Smooth muscle cell (in vitro differentiated cells): ENCODE measurements at regions not wholly inside any gene's neighbourhood (a gene's known extent, or its start where the extent isn't known, plus 50 kb on each side); places are given as distances from the start of the nearest gene placed in this dataset.

ENCODE experiments used
- DNase-seq: peaks from one replicate; lab custom pipeline; 2025; ENCODE audit not compliant: unreplicated experiment; lab: John Stamatoyannopoulos, UW
- H2AFZ ChIP-seq: fragments of 200-600 bp; sonication (generic); 2 replicates; pipeline ENCODE4 v1.6.0; 2016; ENCODE audit warnings: antibody characterized with exemption, low read depth, mild to moderate bottlenecking
- H3F3A ChIP-seq: fragments of 200-600 bp; sonication (generic); 2 replicates; pipeline ENCODE4 v1.6.0; 2017; ENCODE audit warnings: antibody characterized with exemption, low read depth
- H3K27ac ChIP-seq: fragments of 200-600 bp; sonication (generic); 2 replicates; pipeline ENCODE4 v1.5.1; 2016; ENCODE audit warnings: low read depth, mild to moderate bottlenecking
- H3K27me3 ChIP-seq: fragments of 200-600 bp; sonication (generic); 2 replicates; pipeline ENCODE4 v1.6.1; 2016; ENCODE audit warnings: low read depth, mild to moderate bottlenecking
- H3K36me3 ChIP-seq: fragments of 200-600 bp; sonication (generic); 2 replicates; pipeline ENCODE4 v1.5.1; 2016; ENCODE audit warnings: low read depth
- H3K4me1 ChIP-seq: fragments of 200-600 bp; sonication (generic); 2 replicates; pipeline ENCODE4 v1.5.1; 2016; ENCODE audit warnings: low read depth
- H3K4me2 ChIP-seq: fragments of 200-600 bp; sonication (generic); 2 replicates; pipeline ENCODE4 v1.6.0; 2016; ENCODE audit warnings: mild to moderate bottlenecking
- H3K4me3 ChIP-seq: fragments of 200-600 bp; sonication (generic); 2 replicates; pipeline ENCODE4 v1.5.1; 2016; ENCODE audit warnings: mild to moderate bottlenecking
- H3K79me2 ChIP-seq: fragments of 200-600 bp; sonication (generic); 2 replicates; pipeline ENCODE4 v1.6.0; 2016; ENCODE audit warnings: low read depth, mild to moderate bottlenecking
- H3K9ac ChIP-seq: fragments of 200-600 bp; sonication (generic); 2 replicates; pipeline ENCODE4 v1.6.0; 2016; ENCODE audit warnings: low read depth
- H3K9me3 ChIP-seq: fragments of 200-600 bp; sonication (generic); replicated peaks from 2 replicates; pipeline ENCODE4 v1.5.1; 2016; ENCODE audit warnings: low read depth
- H4K20me1 ChIP-seq: fragments of 200-600 bp; sonication (generic); 2 replicates; pipeline ENCODE4 v1.6.0; 2016; ENCODE audit warnings: low read depth
- WGBS: methylation state at CpG from one replicate; pipeline ENCODE4 v1.1.7; 2016; ENCODE audit warnings: low lambda C conversion rate; 5-methylcytosine and 5-hydroxymethylcytosine counted together
- TF ChIP-seq, protein P1 (sequence below): fragments of 200-600 bp; sonication (generic); IDR thresholded peaks from 2 replicates; pipeline ENCODE4 v1.5.1; 2017; ENCODE audit warnings: borderline replicate concordance, mild to moderate bottlenecking, antibody characterized with exemption; ENCODE audit not compliant: insufficient read depth, poor library complexity, severe bottlenecking

DNA sequence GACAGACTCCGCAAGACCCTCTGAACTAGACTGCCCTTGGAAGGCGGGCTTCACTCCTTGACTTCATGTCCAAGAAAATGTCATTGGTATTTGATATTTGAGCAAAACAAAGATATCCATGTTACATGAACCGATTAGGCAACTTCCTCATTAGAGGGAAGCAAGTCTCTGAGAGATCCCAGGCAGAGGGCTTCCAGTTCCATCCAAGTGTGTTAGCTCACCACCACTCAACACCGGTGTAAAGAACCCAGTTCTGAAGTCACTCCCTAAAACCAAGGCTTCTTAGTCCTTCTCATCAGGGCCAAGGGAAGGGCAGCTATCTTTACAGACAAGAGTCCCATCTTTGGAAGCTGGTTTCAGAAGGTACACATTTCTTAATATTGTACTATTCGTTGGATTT lies 87.2 kb upstream of the CDKN3 start:
- H3K79me2 ChIP-seq: no peaks in the 10 kb centered on the region
- DNase-seq: no peak
- no peaks in the 10 kb centered on the region for H3K9me3 ChIP-seq
- no peaks in the 10 kb centered on the region for H3K27me3 ChIP-seq
- no peak overlapping the region for H3K27ac ChIP-seq
- no peaks in the 10 kb centered on the region for H3K36me3 ChIP-seq
- H3K9ac ChIP-seq: no peak overlapping the region
- no peak overlapping the region for H3K4me3 ChIP-seq
- no peak overlapping the region for H3K4me2 ChIP-seq
- peaks cover 6% of the 10 kb centered on the region for H3F3A ChIP-seq
- no peaks in the 10 kb centered on the region for H4K20me1 ChIP-seq
- WGBS: 93% methylated on average over 5 of the region's 5 CpGs
- H3K4me1 ChIP-seq: no peaks in the 10 kb centered on the region
- TF ChIP-seq, protein P1, sequence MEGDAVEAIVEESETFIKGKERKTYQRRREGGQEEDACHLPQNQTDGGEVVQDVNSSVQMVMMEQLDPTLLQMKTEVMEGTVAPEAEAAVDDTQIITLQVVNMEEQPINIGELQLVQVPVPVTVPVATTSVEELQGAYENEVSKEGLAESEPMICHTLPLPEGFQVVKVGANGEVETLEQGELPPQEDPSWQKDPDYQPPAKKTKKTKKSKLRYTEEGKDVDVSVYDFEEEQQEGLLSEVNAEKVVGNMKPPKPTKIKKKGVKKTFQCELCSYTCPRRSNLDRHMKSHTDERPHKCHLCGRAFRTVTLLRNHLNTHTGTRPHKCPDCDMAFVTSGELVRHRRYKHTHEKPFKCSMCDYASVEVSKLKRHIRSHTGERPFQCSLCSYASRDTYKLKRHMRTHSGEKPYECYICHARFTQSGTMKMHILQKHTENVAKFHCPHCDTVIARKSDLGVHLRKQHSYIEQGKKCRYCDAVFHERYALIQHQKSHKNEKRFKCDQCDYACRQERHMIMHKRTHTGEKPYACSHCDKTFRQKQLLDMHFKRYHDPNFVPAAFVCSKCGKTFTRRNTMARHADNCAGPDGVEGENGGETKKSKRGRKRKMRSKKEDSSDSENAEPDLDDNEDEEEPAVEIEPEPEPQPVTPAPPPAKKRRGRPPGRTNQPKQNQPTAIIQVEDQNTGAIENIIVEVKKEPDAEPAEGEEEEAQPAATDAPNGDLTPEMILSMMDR: no peak
- H2AFZ ChIP-seq: no peak overlapping the region

DNA sequence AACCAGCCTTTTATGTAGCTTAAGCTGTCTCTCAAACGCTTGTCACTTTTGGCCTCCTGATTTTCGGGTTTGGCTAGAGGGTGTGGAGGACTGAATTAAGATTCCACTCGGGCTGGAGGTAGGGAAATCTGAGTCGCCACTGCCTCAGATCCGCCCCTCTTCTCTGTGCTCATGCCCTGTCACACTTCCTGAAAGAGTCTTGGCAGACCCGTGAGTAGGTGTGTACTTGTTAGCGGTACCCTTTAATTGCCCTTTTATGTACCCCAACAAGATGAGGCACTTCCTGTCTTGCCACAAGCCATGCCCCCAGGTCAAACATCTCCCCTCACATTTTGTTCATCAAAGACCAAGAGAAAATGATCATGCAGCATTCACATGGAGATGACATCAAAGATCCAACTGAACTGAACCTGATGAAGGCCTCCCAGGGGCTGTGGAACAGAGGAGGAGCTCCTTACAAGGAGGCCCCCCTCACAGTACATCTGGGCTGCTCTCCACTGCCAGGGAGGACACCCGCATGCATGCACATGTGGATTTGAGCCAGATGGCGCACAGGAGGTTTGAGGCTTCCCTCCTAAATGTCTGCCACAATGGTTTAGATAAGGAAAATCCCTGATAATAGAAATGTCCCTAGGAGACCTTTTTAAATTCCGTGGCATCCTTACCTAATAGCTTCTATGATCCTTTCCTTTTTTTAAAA lies 86.5 kb upstream of the CDKN3 start:
- peaks cover 6% of the 10 kb centered on the region for H3F3A ChIP-seq
- H3K36me3 ChIP-seq: no peaks in the 10 kb centered on the region
- 78% methylated on average over 10 of the region's 10 CpGs for WGBS
- H3K79me2 ChIP-seq: no peaks in the 10 kb centered on the region
- no peak overlapping the region for H2AFZ ChIP-seq
- no peak overlapping the region for H3K4me3 ChIP-seq
- H3K27ac ChIP-seq: no peak overlapping the region
- no peaks in the 10 kb centered on the region for H3K4me1 ChIP-seq
- H3K9ac ChIP-seq: no peak overlapping the region
- TF ChIP-seq, protein P1: no peak
- DNase-seq: no peak
- no peaks in the 10 kb centered on the region for H3K27me3 ChIP-seq
- no peaks in the 10 kb centered on the region for H4K20me1 ChIP-seq
- no peak overlapping the region for H3K4me2 ChIP-seq
- no peaks in the 10 kb centered on the region for H3K9me3 ChIP-seq

DNA sequence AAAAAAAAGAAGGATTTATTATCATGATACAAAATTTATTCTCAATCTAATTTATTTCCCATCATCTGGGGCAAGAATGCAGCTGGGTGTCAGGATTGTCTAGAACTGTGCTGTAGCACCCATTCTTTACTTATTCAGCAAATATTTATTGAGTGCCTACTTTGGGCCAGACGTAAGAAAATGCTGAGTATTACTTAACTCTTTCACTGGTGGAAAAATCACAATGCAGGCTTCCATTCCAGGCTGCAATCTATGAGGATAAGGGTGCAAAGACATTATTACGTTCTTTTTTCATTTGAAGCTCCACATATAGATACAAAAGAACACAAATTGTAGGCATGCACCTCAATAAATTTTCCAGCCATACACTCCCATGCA lies 86.0 kb upstream of the CDKN3 start:
- no peaks in the 10 kb centered on the region for H3K27me3 ChIP-seq
- no peak overlapping the region for H3K4me3 ChIP-seq
- H3K9ac ChIP-seq: no peak overlapping the region
- no peaks in the 10 kb centered on the region for H4K20me1 ChIP-seq
- no peaks in the 10 kb centered on the region for H3K4me1 ChIP-seq
- H3K27ac ChIP-seq: no peak overlapping the region
- H3K9me3 ChIP-seq: no peaks in the 10 kb centered on the region
- no peak for DNase-seq
- no peaks in the 10 kb centered on the region for H3K79me2 ChIP-seq
- H3F3A ChIP-seq: peaks cover 6% of the 10 kb centered on the region
- 82% methylated on average over 2 of the region's 2 CpGs for WGBS
- no peaks in the 10 kb centered on the region for H3K36me3 ChIP-seq
- H3K4me2 ChIP-seq: no peak overlapping the region
- no peak overlapping the region for H2AFZ ChIP-seq
- TF ChIP-seq, protein P1: no peak

DNA sequence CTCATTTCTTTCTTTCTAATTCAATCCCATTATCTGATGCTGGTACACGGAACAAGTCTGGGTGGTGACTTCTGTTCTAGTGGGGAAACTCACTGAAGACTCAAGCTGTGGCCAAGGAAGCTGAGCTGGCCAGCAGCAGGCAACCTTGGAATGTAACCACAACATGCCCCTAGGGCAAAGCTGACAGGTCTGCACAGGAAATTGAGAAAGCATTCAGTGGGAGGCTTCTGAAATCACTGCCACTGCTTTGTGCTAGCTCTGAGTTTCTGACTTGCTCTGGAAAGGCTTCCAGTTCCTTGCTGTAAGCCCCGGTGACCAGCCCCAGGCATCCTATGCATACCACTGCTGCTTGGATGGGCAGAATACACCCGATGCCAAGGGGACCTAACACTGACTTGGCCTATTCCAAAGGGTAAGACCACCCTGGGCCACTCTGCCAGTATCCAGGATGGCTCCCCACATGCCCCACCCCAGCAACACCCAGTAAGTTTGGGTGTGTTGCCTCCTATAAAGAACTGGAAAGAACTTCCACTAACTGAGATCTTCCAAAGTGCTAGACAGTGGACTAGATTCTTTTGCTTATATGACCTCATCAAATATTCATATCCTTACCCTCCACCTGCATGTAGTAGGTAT lies 84.5 kb upstream of the CDKN3 start:
- Histone ChIP-seq H3K79me2 (no peaks in the 10 kb centered on the region), H3K36me3 (no peaks in the 10 kb centered on the region), H3K9ac (no peak overlapping the region), H3F3A (peaks cover 6% of the 10 kb centered on the region), H4K20me1 (no peaks in the 10 kb centered on the region), H3K27me3 (no peaks in the 10 kb centered on the region), H3K9me3 (no peaks in the 10 kb centered on the region), H3K4me1 (no peaks in the 10 kb centered on the region), H2AFZ (no peak overlapping the region), H3K27ac (peak overlapping the region; percentile 3), H3K4me2 (peak overlapping the region; percentile 36), H3K4me3 (no peak overlapping the region)
- 10% methylated on average over 3 of the region's 3 CpGs for WGBS
- TF ChIP-seq, protein P1: no peak
- no peak for DNase-seq
